Natural killer cell (primary cell): ENCODE measurements at regions not wholly inside any gene's neighbourhood (a gene's known extent, or its start where the extent isn't known, plus 50 kb on each side); places are given as distances from the start of the nearest gene placed in this dataset.

Experiments used
- ATAC-seq, 3 donors: fragments of 150-1000 bp in 2 of 3; fragments of 200-7000 bp in 1 of 3; cut with Tn5 transposase; 1 replicate in 1 of 3; 2 replicates in 2 of 3; pipeline ENCODE4 v1.10.0; 2021; ENCODE audit warnings: mild to moderate bottlenecking in 2 of 3, moderate library complexity in 2 of 3
- DNase-seq, 2 donors: peaks; one replicate each; pipeline versions ENCODE4 v3.0.0 to v3.0.0-alpha.2; 2013 to 2021; ENCODE audit warnings: mixed read lengths in 1 of 2
- H3K27ac ChIP-seq: one replicate; pipeline ENCODE4 v1.5.1; 2013; ENCODE audit warnings: mild to moderate bottlenecking, low read length
- H3K27me3 ChIP-seq: one replicate; pipeline ENCODE4 v1.6.1; 2013; ENCODE audit warnings: low read length; ENCODE audit not compliant: control insufficient read depth, insufficient read depth
- H3K36me3 ChIP-seq: one replicate; pipeline ENCODE4 v1.6.1; 2013; ENCODE audit warnings: low read length; ENCODE audit not compliant: control insufficient read depth, insufficient read depth
- H3K4me1 ChIP-seq: one replicate; pipeline ENCODE4 v1.6.1; 2013; ENCODE audit warnings: low read length; ENCODE audit not compliant: control insufficient read depth, insufficient read depth
- H3K4me3 ChIP-seq: one replicate; pipeline ENCODE4 v1.5.1; 2013; ENCODE audit warnings: low read length
- H3K9me3 ChIP-seq: one replicate; pipeline ENCODE4 v1.6.1; 2013; ENCODE audit warnings: low read length; ENCODE audit not compliant: control insufficient read depth, insufficient read depth
- H3K27ac Mint-ChIP-seq, 2 donors: one replicate each; pipeline ENCODE4 v1.8.0; 2022; ENCODE audit warnings: mild to moderate bottlenecking in 2 of 2, mixed read lengths in 2 of 2, moderate library complexity in 1 of 2
- H3K27me3 Mint-ChIP-seq, 2 donors: one replicate each; pipeline ENCODE4 v1.8.0; 2022; ENCODE audit warnings: low read depth in 2 of 2, mixed read lengths in 2 of 2
- H3K36me3 Mint-ChIP-seq: one replicate; pipeline ENCODE4 v1.8.0; 2022; ENCODE audit warnings: mixed read lengths
- H3K4me1 Mint-ChIP-seq, 2 donors: one replicate each; pipeline ENCODE4 v1.8.0; 2022; ENCODE audit warnings: mixed read lengths in 2 of 2
- H3K4me3 Mint-ChIP-seq: one replicate; pipeline ENCODE4 v1.8.0; 2022; ENCODE audit warnings: mild to moderate bottlenecking, moderate library complexity, mixed read lengths
- H3K9me3 Mint-ChIP-seq, 2 donors: one replicate each; pipeline ENCODE4 v1.8.0; 2022; ENCODE audit warnings: mixed read lengths in 2 of 2
- CTCF ChIP-seq: fragments of 200-600 bp; IDR thresholded peaks from one replicate; pipeline ENCODE4 v1.8.0; 2022; ENCODE audit warnings: antibody characterized with exemption
- WGBS: methylation state at CpG from one replicate; pipeline ENCODE4 v1.1.7; 2013; ENCODE audit warnings: missing lambda C conversion rate; ENCODE audit not compliant: insufficient coverage; 5-methylcytosine and 5-hydroxymethylcytosine counted together
- intact Hi-C: fragments of 100-400 bp; cut with micrococcal nuclease; formaldehyde crosslinking; loops from one replicate; pipeline ENCODE4 v1.14.2; 2022

- no peak for TF ChIP-seq CTCF
- Mint-ChIP-seq H3K27me3 (no peaks in the 10 kb centered on the region), H3K27ac (no peak overlapping the region), H3K4me1 (no peaks in the 10 kb centered on the region), H3K36me3 (no peaks in the 10 kb centered on the region), H3K9me3 (peaks cover 0 to 2% of the 10 kb centered on the region in 2 donors), H3K4me3 (no peak overlapping the region)
- no peaks in the 10 kb centered on the region for H3K27me3 ChIP-seq
- 68% methylated on average over 5 of the region's 5 CpGs for WGBS
- no peaks in the 10 kb centered on the region for H3K9me3 ChIP-seq
- no peaks in the 10 kb centered on the region for H3K4me1 ChIP-seq
- ATAC-seq, result no peak
- no peaks in the 10 kb centered on the region for H3K36me3 ChIP-seq
- DNase-seq, result no peak
- intact Hi-C loops, result no loop called here
- H3K27ac ChIP-seq, result no peak overlapping the region
- H3K4me3 ChIP-seq, result no peak overlapping the region
Observed at GRCh38 chr6:146957181-146958093, 246.8 kb upstream of the STXBP5 start.

- intact Hi-C loops, result no loop called here
- Histone ChIP-seq H3K27ac (no peak overlapping the region), H3K4me3 (no peak overlapping the region), H3K36me3 (no peaks in the 10 kb centered on the region), H3K9me3 (peaks cover 10% of the 10 kb centered on the region), H3K27me3 (no peaks in the 10 kb centered on the region), H3K4me1 (no peaks in the 10 kb centered on the region)
- H3K9me3 Mint-ChIP-seq, result peaks cover 2 to 13% of the 10 kb centered on the region in 2 donors
- no peaks in the 10 kb centered on the region for H3K4me1 Mint-ChIP-seq
- DNase-seq, result no peak
- no peaks in the 10 kb centered on the region for H3K27me3 Mint-ChIP-seq
- no peak for TF ChIP-seq CTCF
- 100% methylated on average over 1 of the region's 1 CpG for WGBS
- H3K36me3 Mint-ChIP-seq, result no peaks in the 10 kb centered on the region
- H3K4me3 Mint-ChIP-seq, result no peak overlapping the region
- ATAC-seq, result no peak
- no peak overlapping the region for H3K27ac Mint-ChIP-seq
Observed at GRCh38 chr6:146961831-146962230, 242.4 kb upstream of the STXBP5 start.

- no peak for ATAC-seq
Observed at GRCh38 chr6:146962329-146962728, 241.9 kb upstream of the STXBP5 start.

More at GRCh38 chr6:146962329-146962728, 241.9 kb upstream of the STXBP5 start:
- 93% methylated on average over 2 of the region's 2 CpGs for WGBS
- H3K36me3 Mint-ChIP-seq, result no peaks in the 10 kb centered on the region
- Histone ChIP-seq H3K4me3 (no peak overlapping the region), H3K9me3 (peaks cover 10% of the 10 kb centered on the region), H3K36me3 (no peaks in the 10 kb centered on the region), H3K27me3 (no peaks in the 10 kb centered on the region), H3K4me1 (no peaks in the 10 kb centered on the region), H3K27ac (no peak overlapping the region)
- no peak for DNase-seq
- no peak overlapping the region for H3K27ac Mint-ChIP-seq
- peaks cover 3 to 13% of the 10 kb centered on the region in 2 donors for H3K9me3 Mint-ChIP-seq
- TF ChIP-seq CTCF, result no peak
- no peaks in the 10 kb centered on the region for H3K27me3 Mint-ChIP-seq
- intact Hi-C loops, result no loop called here
- H3K4me1 Mint-ChIP-seq, result no peaks in the 10 kb centered on the region
- H3K4me3 Mint-ChIP-seq, result no peak overlapping the region
